Gastroesophageal sphincter (tissue), 4 donors: ENCODE measurements at regions not wholly inside any gene's neighbourhood (a gene's known extent, or its start where the extent isn't known, plus 50 kb on each side); places are given as distances from the start of the nearest gene placed in this dataset.

Experiments used
- ATAC-seq: fragments of 150-250 bp; one replicate; pipeline ENCODE4 v1.9.1; 2016; ENCODE audit warnings: mild to moderate bottlenecking, moderate library complexity
- H3K27ac ChIP-seq, 4 donors: fragments of 200-600 bp; sonication (generic) in 3 of 4; 1 replicate in 3 of 4; 2 replicates in 1 of 4; pipeline ENCODE4 v1.5.1; 2016 to 2019
- H3K27me3 ChIP-seq: fragments of 200-600 bp; sonication (generic); one replicate; pipeline ENCODE4 v1.5.1; 2019
- H3K36me3 ChIP-seq, 2 donors: fragments of 200-600 bp; sonication (generic); one replicate each; pipeline ENCODE4 v1.5.1; 2019; ENCODE audit warnings: control low read depth in 1 of 2
- H3K4me1 ChIP-seq, 3 donors: fragments of 200-600 bp; sonication (generic); 1 replicate in 2 of 3; 2 replicates in 1 of 3; pipeline ENCODE4 v1.5.1; 2016 to 2019; ENCODE audit warnings: control low read depth in 2 of 3
- H3K4me3 ChIP-seq, 2 donors: fragments of 200-600 bp; sonication (generic); one replicate each; pipeline ENCODE4 v1.5.1; 2019; ENCODE audit warnings: mild to moderate bottlenecking in 1 of 2, moderate library complexity in 1 of 2
- H3K9me3 ChIP-seq, 3 donors: fragments of 200-600 bp; sonication (generic); one replicate each; pipeline ENCODE4 v1.5.1; 2017 to 2019; ENCODE audit warnings: control low read depth in 2 of 3
- EP300 ChIP-seq: sonication (generic); formaldehyde crosslinking; IDR thresholded peaks from one replicate; pipeline ENCODE4 v1.6.1; 2017; ENCODE audit warnings: antibody characterized with exemption, mild to moderate bottlenecking
- POLR2A ChIP-seq, 2 donors: fragments of 450-650 bp; IDR thresholded peaks; one replicate each; pipeline ENCODE4 v1.6.1; 2017; ENCODE audit warnings: antibody characterized with exemption in 2 of 2, mild to moderate bottlenecking in 2 of 2, moderate library complexity in 1 of 2
- POLR2AphosphoS5 ChIP-seq: sonication (generic); formaldehyde crosslinking; IDR thresholded peaks from one replicate; pipeline ENCODE4 v1.6.1; 2017; ENCODE audit warnings: antibody characterized with exemption
- WGBS, 2 donors: methylation state at CpG; one replicate each; pipeline ENCODE4 v1.1.5; 2018; ENCODE audit warnings: low coverage in 1 of 2; 5-methylcytosine and 5-hydroxymethylcytosine counted together
- TF ChIP-seq, protein P1 (sequence below), 4 experiments: fragments of 200-600 bp in 2 of 4; fragments of 450-650 bp in 2 of 4; sonication (generic) in 1 of 4; IDR thresholded peaks; one replicate each; pipeline ENCODE4 v1.5.1; 2017 to 2019; ENCODE audit warnings: antibody characterized with exemption in 4 of 4, mild to moderate bottlenecking in 2 of 4, moderate library complexity in 2 of 4

DNA sequence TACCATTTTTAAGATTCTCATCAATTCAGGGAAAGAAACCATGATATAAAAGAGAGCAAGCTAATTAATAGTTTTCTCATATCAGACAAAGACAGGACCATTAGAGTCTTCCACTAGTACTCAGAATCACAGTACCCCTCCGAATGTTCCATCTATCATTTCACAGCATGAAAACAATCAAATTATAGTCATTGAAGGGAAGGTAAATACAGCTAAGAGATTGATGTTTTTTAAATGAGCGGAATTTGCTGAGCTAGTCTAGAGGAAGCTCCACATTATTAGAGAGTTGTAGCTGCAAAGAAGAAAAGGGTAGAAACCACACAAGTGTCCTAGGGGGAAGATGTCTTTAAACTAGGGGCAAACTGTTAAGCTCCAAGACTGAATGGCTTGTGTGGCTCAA, 808.9 kb downstream of the CDH11 start:
- Histone ChIP-seq H3K4me3 (no peak overlapping the region), H3K9me3 (peaks cover 0 to 6% (median 0%) of the 10 kb centered on the region in 3 donors), H3K27ac (no peak overlapping the region), H3K27me3 (no peaks in the 10 kb centered on the region), H3K36me3 (no peaks in the 10 kb centered on the region), H3K4me1 (no peaks in the 10 kb centered on the region)
- no peak for ATAC-seq
- no peak for TF ChIP-seq POLR2A (IDR thresholded peaks at IDR 0.05)
- TF ChIP-seq, protein P1, sequence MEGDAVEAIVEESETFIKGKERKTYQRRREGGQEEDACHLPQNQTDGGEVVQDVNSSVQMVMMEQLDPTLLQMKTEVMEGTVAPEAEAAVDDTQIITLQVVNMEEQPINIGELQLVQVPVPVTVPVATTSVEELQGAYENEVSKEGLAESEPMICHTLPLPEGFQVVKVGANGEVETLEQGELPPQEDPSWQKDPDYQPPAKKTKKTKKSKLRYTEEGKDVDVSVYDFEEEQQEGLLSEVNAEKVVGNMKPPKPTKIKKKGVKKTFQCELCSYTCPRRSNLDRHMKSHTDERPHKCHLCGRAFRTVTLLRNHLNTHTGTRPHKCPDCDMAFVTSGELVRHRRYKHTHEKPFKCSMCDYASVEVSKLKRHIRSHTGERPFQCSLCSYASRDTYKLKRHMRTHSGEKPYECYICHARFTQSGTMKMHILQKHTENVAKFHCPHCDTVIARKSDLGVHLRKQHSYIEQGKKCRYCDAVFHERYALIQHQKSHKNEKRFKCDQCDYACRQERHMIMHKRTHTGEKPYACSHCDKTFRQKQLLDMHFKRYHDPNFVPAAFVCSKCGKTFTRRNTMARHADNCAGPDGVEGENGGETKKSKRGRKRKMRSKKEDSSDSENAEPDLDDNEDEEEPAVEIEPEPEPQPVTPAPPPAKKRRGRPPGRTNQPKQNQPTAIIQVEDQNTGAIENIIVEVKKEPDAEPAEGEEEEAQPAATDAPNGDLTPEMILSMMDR (IDR thresholded peaks at IDR 0.05) = no peak
- 78 to 88% methylated on average over 2 of the region's 2 CpGs for WGBS, 2 donors

DNA sequence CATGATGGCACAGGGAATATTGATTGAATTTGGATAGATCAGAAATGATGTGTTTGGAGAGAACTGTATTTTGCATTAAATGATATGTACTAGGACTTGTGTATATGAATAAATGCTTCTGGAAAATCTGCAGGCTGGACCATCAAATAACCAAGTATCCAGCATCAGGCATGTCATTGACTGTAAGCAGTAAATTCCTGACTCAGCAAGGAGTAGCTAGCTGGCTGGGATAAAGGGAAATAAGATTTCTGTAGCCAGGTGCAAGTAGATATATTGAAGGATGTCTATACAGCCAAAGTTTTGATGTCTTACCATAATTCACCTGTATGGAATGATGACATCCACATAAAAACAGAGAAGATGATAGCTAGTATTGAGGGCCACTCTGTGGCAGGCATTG, 809.6 kb downstream of the CDH11 start:
- ATAC-seq = no peak
- no peak for TF ChIP-seq POLR2A (IDR thresholded peaks at IDR 0.05)
- TF ChIP-seq, protein P1 (IDR thresholded peaks at IDR 0.05) = no peak
- no peak for TF ChIP-seq EP300
- no peak for TF ChIP-seq POLR2AphosphoS5
- Histone ChIP-seq H3K9me3 (peaks cover 0 to 6% (median 0%) of the 10 kb centered on the region in 3 donors), H3K4me3 (no peak overlapping the region), H3K27me3 (no peaks in the 10 kb centered on the region), H3K27ac (no peak overlapping the region), H3K36me3 (no peaks in the 10 kb centered on the region), H3K4me1 (no peaks in the 10 kb centered on the region)

DNA sequence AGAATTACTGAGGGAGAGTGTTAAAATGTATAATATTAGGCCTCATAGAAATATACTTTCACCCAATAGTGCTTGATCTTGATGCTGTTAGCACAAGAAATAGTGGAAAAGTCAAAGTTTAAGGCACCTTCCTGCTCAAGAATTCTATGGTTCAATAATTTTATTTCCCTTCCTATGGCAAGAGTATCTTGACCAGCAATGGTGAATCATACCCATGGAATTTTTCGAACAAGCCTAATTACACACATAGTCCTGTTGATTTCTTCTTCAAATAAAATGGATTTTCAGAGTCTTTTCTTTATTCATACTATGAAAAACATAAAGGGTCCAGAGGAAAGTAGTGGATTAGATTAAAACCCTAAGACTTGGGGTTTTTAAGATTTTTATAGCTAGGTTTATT, 810.6 kb downstream of the CDH11 start:
- no peak for TF ChIP-seq POLR2AphosphoS5
- TF ChIP-seq POLR2A (IDR thresholded peaks at IDR 0.05) = no peak
- no peak for TF ChIP-seq EP300
- TF ChIP-seq, protein P1 (IDR thresholded peaks at IDR 0.05) = no peak

DNA sequence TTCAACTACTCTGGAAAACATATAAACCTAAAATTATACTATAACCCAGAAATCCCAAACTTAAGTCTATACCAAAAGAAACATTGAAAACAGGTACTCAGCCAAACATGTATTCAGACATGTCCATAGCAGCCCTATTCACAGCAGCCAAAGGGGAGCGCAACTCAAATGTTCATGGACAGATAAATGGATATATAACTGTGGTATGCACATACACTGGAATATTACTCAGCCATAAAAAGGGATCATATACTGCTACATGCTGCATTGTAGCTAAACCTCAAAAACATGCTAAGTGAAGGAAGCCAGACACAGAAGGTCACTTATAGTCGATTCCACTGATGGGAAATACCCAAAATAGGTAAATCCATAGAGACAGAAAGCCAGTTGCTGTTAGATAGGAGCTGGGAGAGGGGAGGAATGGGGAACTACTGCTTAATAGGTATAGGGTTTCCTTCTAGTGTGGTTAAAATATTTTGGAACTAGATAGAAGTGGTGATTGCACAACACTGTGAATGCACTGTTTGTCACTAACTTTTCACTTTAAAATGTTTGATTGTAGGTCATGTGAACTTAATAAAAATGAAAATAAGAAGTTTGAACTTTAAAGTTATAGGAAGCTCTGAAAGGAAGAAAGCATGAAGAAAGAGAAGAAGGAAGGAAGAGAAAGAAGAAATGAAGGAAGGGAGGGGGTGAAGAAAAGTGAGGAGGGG, 812.3 kb downstream of the CDH11 start:
- H3K4me1 ChIP-seq = no peaks in the 10 kb centered on the region
- H3K9me3 ChIP-seq = peaks cover 0 to 6% (median 0%) of the 10 kb centered on the region in 3 donors
- ATAC-seq = no peak
- H3K27ac ChIP-seq = no peak overlapping the region
- TF ChIP-seq, protein P1 (IDR thresholded peaks at IDR 0.05) = no peak
- TF ChIP-seq POLR2A (IDR thresholded peaks at IDR 0.05) (no peak), EP300 (no peak), POLR2AphosphoS5 (no peak)
- H3K36me3 ChIP-seq = no peaks in the 10 kb centered on the region
- no peaks in the 10 kb centered on the region for H3K27me3 ChIP-seq
- H3K4me3 ChIP-seq = no peak overlapping the region
- WGBS, 2 donors = 74 to 80% methylated on average over 2 of the region's 2 CpGs

More for the DNA sequence above, 810.6 kb downstream of the CDH11 start:
- Histone ChIP-seq H3K27ac (no peak overlapping the region), H3K9me3 (peaks cover 0 to 6% (median 0%) of the 10 kb centered on the region in 3 donors), H3K27me3 (no peaks in the 10 kb centered on the region), H3K4me3 (no peak overlapping the region), H3K4me1 (no peaks in the 10 kb centered on the region), H3K36me3 (no peaks in the 10 kb centered on the region)
- no peak for ATAC-seq
- 80 to 90% methylated on average over 1 of the region's 1 CpG for WGBS, 2 donors

DNA sequence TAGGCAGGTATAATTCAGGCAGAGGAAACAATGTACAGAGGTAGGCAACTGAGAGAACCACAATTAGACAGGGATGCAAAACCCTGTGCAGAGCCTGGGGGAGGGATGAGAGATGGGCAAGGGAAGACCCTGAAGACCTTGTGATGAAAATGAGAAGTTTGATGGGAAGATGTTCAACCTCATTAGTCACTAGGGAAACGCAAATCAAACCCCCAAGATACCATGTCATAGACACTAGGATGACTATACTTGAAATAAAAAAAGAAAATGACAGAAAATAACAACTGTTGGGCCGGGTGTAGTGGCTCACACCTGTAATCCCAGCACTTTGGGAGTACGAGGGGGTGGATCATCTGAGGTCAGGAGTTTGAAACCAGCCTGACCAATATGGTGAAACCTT, 813.1 kb downstream of the CDH11 start:
- Histone ChIP-seq H3K4me3 (no peak overlapping the region), H3K9me3 (peaks cover 0 to 6% (median 0%) of the 10 kb centered on the region in 3 donors), H3K4me1 (no peaks in the 10 kb centered on the region), H3K36me3 (no peaks in the 10 kb centered on the region), H3K27me3 (no peaks in the 10 kb centered on the region), H3K27ac (no peak overlapping the region)
- WGBS, 2 donors = 84 to 93% methylated on average over 3 of the region's 3 CpGs
- no peak for TF ChIP-seq POLR2A (IDR thresholded peaks at IDR 0.05)
- no peak for TF ChIP-seq EP300
- TF ChIP-seq, protein P1 (IDR thresholded peaks at IDR 0.05) = no peak
- no peak for TF ChIP-seq POLR2AphosphoS5
- no peak for ATAC-seq
